GM12878 (cell line): ENCODE measurements at regions not wholly inside any gene's neighbourhood (a gene's known extent, or its start where the extent isn't known, plus 50 kb on each side); places are given as distances from the start of the nearest gene placed in this dataset.

Experiments
- ATAC-seq: fragments of 200-7000 bp; cut with Tn5 transposase; 3 replicates; pipeline ENCODE4 v1.9.1; 2020; ENCODE audit warnings: mild to moderate bottlenecking, moderate library complexity
- BruUV-seq: library from RNA; stranded (reverse); fragments of 400-500 nt; replicated peaks from 2 replicates; lab custom pipeline; 2021; lab: Mats Ljungman, UMichigan
- CTCF ChIA-PET: fragments of 300-600 bp; sonication (Branson Sonifier 250); formaldehyde crosslinking; extraction: SDS; loops from one replicate; lab custom pipeline; 2021; ENCODE audit warnings: inconsistent platforms; lab: Yijun Ruan, JAX
- POLR2A ChIA-PET: fragments of 350-600 bp; formaldehyde crosslinking; extraction: SDS; loops from one replicate; lab custom pipeline; 2021; ENCODE audit warnings: inconsistent platforms; lab: Charles Lee
- RAD21 ChIA-PET: fragments of 300-600 bp; sonication (Branson Sonifier 250); formaldehyde crosslinking; loops from one replicate; lab custom pipeline; 2023; ENCODE audit warnings: antibody characterized with exemption; ENCODE audit not compliant: unreplicated experiment; lab: Charles Lee
- SMC1A ChIA-PET: fragments of 300-600 bp; sonication (Branson Sonifier 250); formaldehyde crosslinking; loops from one replicate; lab custom pipeline; 2023; ENCODE audit not compliant: unreplicated experiment, uncharacterized antibody; lab: Charles Lee
- DNase-seq: peaks from one replicate; pipeline ENCODE4 v3.0.0-alpha.2; 2011; ENCODE audit warnings: low read depth, low spot score
- FAIRE-seq: peaks from 3 replicates; lab custom pipeline; 2011; peaks lifted over from hg19 to GRCh38; lab: Jason Lieb, UNC
- H2AFZ ChIP-seq: 2 replicates; pipeline ENCODE4 v1.6.0; 2011; ENCODE audit warnings: low read depth, low read length, control low read depth; ENCODE audit not compliant: control insufficient read depth
- H3K27ac ChIP-seq: 2 replicates; pipeline ENCODE4 v1.5.1; 2011; ENCODE audit warnings: control low read depth; ENCODE audit not compliant: control insufficient read depth, insufficient read depth
- H3K27me3 ChIP-seq, 2 experiments: replicated peaks in 1 of 2; 2 replicates each; pipeline versions ENCODE4 v1.6.0 to v1.6.1; 2011; ENCODE audit warnings: low read length in 1 of 2; ENCODE audit not compliant: control insufficient read depth in 2 of 2, insufficient read depth in 2 of 2
- H3K36me3 ChIP-seq, 2 experiments: 2 replicates each; pipeline ENCODE4 v1.5.1; 2011; ENCODE audit warnings: low read length in 1 of 2; ENCODE audit not compliant: control insufficient read depth in 2 of 2, insufficient read depth in 2 of 2
- H3K4me1 ChIP-seq: 2 replicates; pipeline ENCODE4 v1.6.1; 2011; ENCODE audit warnings: mild to moderate bottlenecking, low read length, moderate library complexity, mixed read lengths; ENCODE audit not compliant: control insufficient read depth, insufficient read depth
- H3K4me2 ChIP-seq: 2 replicates; pipeline ENCODE4 v1.6.0; 2011; ENCODE audit warnings: control low read depth; ENCODE audit not compliant: control insufficient read depth, insufficient read depth
- H3K4me3 ChIP-seq: fragments of 200-600 bp; sonication (generic); 2 replicates; pipeline ENCODE4 v1.5.1; 2016
- H3K79me2 ChIP-seq: 2 replicates; pipeline ENCODE4 v1.6.0; 2011; ENCODE audit warnings: low read length; ENCODE audit not compliant: control insufficient read depth, insufficient read depth
- H3K9ac ChIP-seq: 2 replicates; pipeline ENCODE4 v1.8.0; 2011; ENCODE audit warnings: low read length, control low read depth, mixed read lengths; ENCODE audit not compliant: control insufficient read depth, insufficient read depth
- H3K9me3 ChIP-seq: replicated peaks from 3 replicates; pipeline ENCODE4 v1.5.1; 2011; ENCODE audit warnings: mild to moderate bottlenecking, low read length; ENCODE audit not compliant: control insufficient read depth, insufficient read depth
- H4K20me1 ChIP-seq: 2 replicates; pipeline ENCODE4 v1.6.0; 2011; ENCODE audit not compliant: control insufficient read depth, insufficient read depth
- BRCA1 ChIP-seq: IDR thresholded peaks from 2 replicates; pipeline ENCODE4 v1.6.1; 2011; ENCODE audit warnings: low read depth, low read length, improper control_type of control experiment
- CBX5 ChIP-seq: sonication (generic); IDR thresholded peaks from 2 replicates; pipeline ENCODE4 v1.6.1; 2016; ENCODE audit warnings: low read depth, moderate library complexity, mild to moderate bottlenecking, inconsistent platforms
- CEBPB ChIP-seq, 2 experiments: fragments of 150-350 bp in 1 of 2; IDR thresholded peaks; 2 replicates each; pipeline ENCODE4 v1.6.1; 2012 to 2014; ENCODE audit warnings: low read depth in 2 of 2, low read length in 2 of 2, borderline replicate concordance in 1 of 2, inconsistent platforms in 1 of 2
- CHD1 ChIP-seq: IDR thresholded peaks from 2 replicates; pipeline ENCODE4 v1.6.1; 2012; ENCODE audit warnings: low read depth, low read length, improper control_type of control experiment
- CHD4 ChIP-seq: fragments of 200-600 bp; sonication (generic); IDR thresholded peaks from 2 replicates; pipeline ENCODE4 v1.6.1; 2016; ENCODE audit warnings: mild to moderate bottlenecking
- CREB1 ChIP-seq: IDR thresholded peaks from 2 replicates; pipeline ENCODE4 v1.6.1; 2012; ENCODE audit warnings: low read depth, mild to moderate bottlenecking, inconsistent platforms
- IKZF1 ChIP-seq: fragments of 450-650 bp; conservative IDR thresholded peaks from 2 replicates; pipeline ENCODE4 v1.6.1; 2017; ENCODE audit warnings: antibody characterized with exemption, mild to moderate bottlenecking
- IRF4 ChIP-seq: IDR thresholded peaks from 2 replicates; pipeline ENCODE4 v1.6.1; 2011; ENCODE audit warnings: low read depth, low read length
- JUND ChIP-seq: IDR thresholded peaks from 2 replicates; pipeline ENCODE4 v1.6.1; 2012; ENCODE audit warnings: low read depth, mild to moderate bottlenecking, low read length, improper control_type of control experiment, moderate library complexity
- LARP7 ChIP-seq: fragments of 450-650 bp; IDR thresholded peaks from 2 replicates; pipeline ENCODE4 v1.6.1; 2017; ENCODE audit warnings: mild to moderate bottlenecking
- STAT3 ChIP-seq: IDR thresholded peaks from 2 replicates; pipeline ENCODE4 v1.6.1; 2011; ENCODE audit warnings: low read depth, low read length, improper control_type of control experiment
- TCF12 ChIP-seq: IDR thresholded peaks from 2 replicates; pipeline ENCODE4 v1.6.1; 2011; ENCODE audit warnings: low read depth, mild to moderate bottlenecking, low read length
- ZBTB11 ChIP-seq: fragments of 450-650 bp; formaldehyde crosslinking; IDR thresholded peaks from 2 replicates; pipeline ENCODE4 v1.5.0; 2022; ENCODE audit warnings: mild to moderate bottlenecking, missing genetic modification characterization
- WGBS: methylation state at CpG from one replicate; pipeline ENCODE4 v1.1.6; 2016; ENCODE audit warnings: low lambda C conversion rate; ENCODE audit not compliant: insufficient replicate concordance, insufficient coverage; ENCODE audit errors: missing lambda C conversion rate; 5-methylcytosine and 5-hydroxymethylcytosine counted together
- in situ Hi-C: fragments of 300-500 bp; cut with MboI; formaldehyde crosslinking; loops from 9 replicates; pipeline ENCODE4 v1.14.3; 2018; ENCODE audit warnings: mixed read lengths
- intact Hi-C: fragments of 100-400 bp; cut with micrococcal nuclease; formaldehyde crosslinking; loops from one replicate; pipeline ENCODE4 v1.14.2; 2022; ENCODE audit not compliant: unreplicated experiment

GRCh38 chr17:57201481-57201880 is 54.8 kb upstream of the MSI2 start (continued):
- no peak for TF ChIP-seq ZBTB11
- no peak for TF ChIP-seq JUND
- TF ChIP-seq LARP7 = no peak
- no peak for TF ChIP-seq CREB1
- TF ChIP-seq STAT3 = no peak
- no peak for TF ChIP-seq CEBPB (IDR thresholded peaks at IDR 0.05; ENCODE audit: borderline replicate concordance in 1 of 2, low read depth in 2 of 2, low read length in 2 of 2)
- no peak for TF ChIP-seq BRCA1

DNA sequence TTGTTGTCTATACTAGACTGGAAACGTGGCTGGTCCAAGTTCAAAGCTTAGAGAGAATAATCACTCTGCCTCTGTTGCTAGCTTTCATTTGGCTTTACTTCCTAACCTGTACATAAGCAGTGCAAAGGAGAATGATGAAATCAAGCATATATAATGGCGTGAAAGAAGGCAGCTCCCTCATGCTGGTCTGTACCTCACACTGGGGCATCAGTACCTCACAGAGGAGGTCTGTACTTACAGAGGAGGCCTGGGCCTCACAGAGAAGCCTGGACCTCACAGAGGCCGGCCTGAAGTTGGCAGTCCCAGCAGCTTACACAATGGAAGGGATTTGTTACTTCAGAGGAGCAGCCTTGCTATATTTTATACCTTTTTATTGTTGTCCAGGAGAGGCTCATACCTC is 53.3 kb upstream of the MSI2 start:
- ChIA-PET POLR2A (no interaction called here), CTCF (no interaction called here)
- in situ Hi-C loops (no loop called here), intact Hi-C loops (no loop called here)
- 13% methylated on average over 3 of the region's 3 CpGs for WGBS
- no peaks in the 10 kb centered on the region for H4K20me1 ChIP-seq
- no peak overlapping the region for H3K27ac ChIP-seq
- H3K9me3 ChIP-seq = no peaks in the 10 kb centered on the region; the same call in 2 of the 3 replicates
- no peak for ATAC-seq
- no peaks in the 10 kb centered on the region for H3K79me2 ChIP-seq
- no peak for FAIRE-seq
- H3K27me3 ChIP-seq = no peaks in the 10 kb centered on the region; a peak in 1 of 4 replicates
- H3K4me3 ChIP-seq = no peak overlapping the region
- H2AFZ ChIP-seq = no peak overlapping the region
- H3K4me1 ChIP-seq = no peaks in the 10 kb centered on the region
- no TSS peak for BruUV-seq
- DNase-seq = no peak
- H3K36me3 ChIP-seq = no peaks in the 10 kb centered on the region
- TF ChIP-seq CHD4 (no peak), CBX5 (no peak), IRF4 (no peak), CHD1 (no peak), IKZF1 (no peak), TCF12 (no peak)
- TF ChIP-seq, all 136 proteins: peak for 0
- Histone ChIP-seq H3K4me2 (no peak overlapping the region), H3K9ac (no peak overlapping the region)
- SMC1A ChIA-PET = interaction anchor here (0.7 kb wide), 1 partner anchor 9 kb away, joined by 3 read pairs; no protein-coding TSS in a partner anchor
- RAD21 ChIA-PET = no interaction called here
